GM04504 (cell line): ENCODE measurements at regions not wholly inside any gene's neighbourhood (a gene's known extent, or its start where the extent isn't known, plus 50 kb on each side); places are given as distances from the start of the nearest gene placed in this dataset.
"Not testable (repeated sequence)": the region's sequence is repeated elsewhere in the genome, so short reads cannot be mapped to it uniquely, and the experiment has no call there.

Source experiments
- DNase-seq: peaks from one replicate; pipeline ENCODE4 v3.0.0-alpha.2; 2012; ENCODE audit warnings: low read depth

DNA sequence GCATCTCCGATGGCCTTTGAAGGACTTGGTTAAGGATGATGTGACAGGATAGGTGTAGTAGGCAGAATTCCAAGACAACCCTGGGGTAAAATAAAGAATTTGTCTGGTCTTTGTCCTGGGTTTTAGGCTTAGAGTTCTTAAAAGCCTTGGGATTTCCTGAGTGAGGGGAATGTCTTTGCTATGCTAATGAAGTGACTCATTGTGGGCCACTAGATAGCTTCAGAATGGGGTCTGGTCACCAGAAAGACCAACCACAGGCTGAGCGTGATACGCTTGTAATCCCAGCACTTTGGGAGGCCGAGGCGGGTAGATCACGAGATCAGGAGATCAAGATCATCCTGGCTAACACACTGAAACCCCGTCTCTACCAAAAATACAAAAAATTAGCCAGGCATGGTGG, 182.8 kb upstream of the TOX3 start:
- no peak for DNase-seq

DNA sequence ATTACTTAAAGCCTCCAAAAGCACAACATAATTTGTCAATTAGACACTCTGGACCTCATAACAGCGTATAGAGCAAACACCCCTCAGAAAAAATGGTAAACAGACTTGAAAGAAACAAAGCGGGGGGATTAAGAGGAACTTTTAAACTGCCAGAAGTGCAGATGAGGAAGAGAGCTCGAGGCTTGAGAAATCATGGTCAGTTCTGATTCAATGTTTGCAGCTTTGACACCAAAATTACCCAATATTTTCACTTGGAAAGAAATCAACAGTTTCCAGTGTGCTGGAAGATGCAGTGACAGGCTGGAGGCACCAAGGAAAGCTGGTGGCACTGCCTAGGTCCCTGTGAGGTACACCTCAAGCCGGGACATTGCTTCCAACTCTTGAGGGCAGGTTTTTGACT, 180.9 kb upstream of the TOX3 start:
- DNase-seq = no peak

DNA sequence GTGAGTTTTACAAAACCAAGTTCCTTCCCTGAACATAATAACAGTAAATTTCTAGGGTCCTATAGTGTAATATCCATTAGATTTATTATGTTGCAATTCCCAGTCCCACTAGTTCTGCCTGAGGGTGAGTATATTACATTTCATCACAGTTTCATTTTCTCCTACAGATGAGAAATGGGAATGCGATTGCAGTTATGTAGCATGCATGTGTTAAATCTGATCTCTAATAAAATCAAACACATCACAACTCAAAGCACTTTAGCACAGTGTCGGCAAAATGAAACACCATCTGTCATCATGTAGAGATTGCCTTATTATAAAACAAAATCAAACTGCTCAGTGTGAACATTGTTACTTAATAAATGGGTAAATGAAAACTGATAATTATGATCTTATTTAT, 180.5 kb upstream of the TOX3 start:
- no peak for DNase-seq

DNA sequence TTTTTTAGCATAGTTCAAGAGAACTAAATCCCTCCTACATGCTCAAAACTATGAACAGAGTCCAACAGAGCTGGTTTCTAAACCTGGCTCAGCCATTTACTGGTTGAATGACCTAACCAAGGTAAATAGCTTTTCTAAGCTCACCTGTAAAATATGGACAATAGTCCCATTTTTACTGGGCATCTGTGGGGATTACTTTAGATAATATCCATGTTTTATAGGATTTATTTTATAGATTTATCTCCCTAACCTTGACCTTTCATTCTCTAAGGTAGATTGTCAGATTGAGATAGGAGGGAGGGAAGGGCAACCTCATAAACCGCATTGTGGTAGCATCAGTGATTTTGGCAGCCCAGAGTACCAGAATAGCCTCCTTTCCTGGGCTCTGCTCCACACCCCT, 178.5 kb upstream of the TOX3 start:
- DNase-seq = no peak

DNA sequence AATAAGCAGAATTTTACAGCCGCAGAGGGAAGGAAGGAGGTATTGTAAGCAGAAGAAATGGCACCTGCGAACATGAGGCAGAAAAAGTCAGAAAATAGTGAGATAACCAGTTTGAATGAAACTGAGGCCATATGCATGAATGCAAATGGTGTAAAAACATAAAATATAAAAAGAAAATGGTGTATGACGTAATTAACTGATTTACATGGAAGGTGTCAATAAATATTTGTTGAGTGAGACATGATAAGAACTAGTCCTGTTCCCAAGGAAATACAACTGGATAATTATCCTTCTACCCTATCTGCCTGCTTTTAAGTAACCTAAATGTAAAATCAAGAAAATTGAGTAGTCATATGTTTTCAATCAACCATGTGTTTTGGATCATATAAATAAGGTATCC, 178.1 kb upstream of the TOX3 start:
- DNase-seq = no peak

DNA sequence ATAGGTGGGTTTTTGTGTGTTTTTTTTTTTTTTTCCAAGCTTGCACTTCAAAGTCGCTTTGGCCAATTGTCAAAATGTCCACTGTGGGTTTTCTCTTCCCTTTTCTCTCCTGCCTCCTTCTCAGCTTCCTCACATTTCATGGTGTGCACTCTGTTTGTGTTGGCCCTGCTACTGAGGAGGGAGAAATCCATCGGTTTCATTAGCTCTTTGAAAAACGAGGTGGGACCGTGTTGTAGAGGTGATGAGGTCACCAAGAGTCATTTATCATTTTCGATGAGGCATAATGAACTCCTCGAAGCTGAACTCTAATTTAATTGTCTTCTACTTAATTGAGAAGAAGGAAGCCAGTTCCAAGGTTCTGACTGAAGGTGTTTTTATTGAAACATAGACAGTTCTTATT, 174.4 kb upstream of the TOX3 start:
- no peak for DNase-seq

DNA sequence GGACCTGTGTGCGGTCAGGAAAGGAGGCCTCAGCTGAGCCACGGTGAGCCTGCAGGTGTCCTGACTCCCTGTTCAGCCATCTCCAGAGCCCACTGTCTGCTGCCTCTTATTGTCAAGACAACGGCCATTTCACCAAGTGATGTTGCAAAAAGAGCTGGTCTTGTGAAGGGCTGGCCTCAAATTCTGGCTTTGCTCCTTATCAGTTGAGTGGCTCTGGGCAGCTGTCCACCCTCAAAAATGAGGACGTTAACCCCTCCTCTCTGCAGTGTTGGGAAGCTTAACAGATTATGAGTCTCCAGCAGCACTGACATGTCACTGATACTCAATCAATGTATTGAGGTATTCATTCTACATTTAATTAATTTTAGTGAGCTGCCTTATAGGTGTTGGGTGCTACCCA, 171.1 kb upstream of the TOX3 start:
- no peak for DNase-seq

DNA sequence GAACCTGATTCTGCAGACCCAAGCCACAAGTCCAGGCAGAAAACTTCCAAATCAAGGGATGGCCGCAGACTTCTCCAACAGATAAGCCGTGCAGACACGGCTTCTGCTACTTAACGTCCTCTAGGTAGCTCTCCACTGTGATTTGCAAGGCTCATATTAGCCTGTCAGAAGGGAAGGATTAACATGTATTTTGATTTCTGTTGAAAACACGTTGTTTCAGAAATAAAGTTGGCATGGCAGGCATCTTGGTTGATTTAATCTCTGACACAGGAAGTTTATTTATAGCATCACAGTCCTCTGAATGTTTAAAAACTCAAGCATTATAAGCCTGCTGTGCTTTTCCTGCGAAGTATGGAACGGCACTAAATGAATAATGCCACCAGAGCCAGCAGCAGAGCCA, 166.8 kb upstream of the TOX3 start:
- DNase-seq = no peak

DNA sequence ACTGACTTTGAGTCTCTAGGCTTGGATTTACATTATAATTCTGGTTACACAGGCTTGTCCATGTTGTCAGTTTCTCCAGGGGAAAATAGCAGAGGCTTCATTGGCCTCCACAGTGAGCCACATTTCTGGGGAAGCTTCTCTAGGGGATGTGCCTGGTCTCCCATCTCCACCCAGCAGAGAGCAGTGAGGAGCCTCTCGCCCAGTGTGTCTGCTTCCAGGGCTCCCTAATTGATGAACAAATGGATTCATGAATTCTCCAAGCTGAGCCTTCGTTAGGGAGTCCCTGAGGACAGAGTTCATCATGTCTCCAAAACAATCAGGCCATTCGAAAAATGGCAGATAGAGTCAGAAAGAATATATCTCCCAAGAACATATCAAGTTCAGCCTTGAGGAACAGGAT, 162.4 kb upstream of the TOX3 start:
- no peak for DNase-seq

DNA sequence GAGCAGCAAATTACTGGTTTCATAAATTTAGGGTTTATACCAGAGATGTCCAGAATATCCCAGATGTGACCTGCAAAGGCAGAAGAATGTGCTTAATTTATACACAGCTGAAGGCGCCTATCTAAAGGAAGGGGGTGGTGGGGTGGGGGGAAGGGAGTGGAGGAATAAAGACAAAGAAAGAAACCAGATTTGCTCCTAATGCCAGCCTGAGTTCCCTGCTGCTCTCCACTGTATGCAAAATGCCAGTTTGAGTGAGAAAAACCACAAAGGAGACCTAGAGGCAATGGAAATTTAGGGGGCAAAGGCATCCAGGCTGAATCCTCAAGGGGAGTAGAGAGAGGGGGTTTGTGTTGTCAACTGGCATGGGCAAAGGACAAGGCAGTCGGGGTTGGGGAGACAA, 161.5 kb upstream of the TOX3 start:
- no peak for DNase-seq

DNA sequence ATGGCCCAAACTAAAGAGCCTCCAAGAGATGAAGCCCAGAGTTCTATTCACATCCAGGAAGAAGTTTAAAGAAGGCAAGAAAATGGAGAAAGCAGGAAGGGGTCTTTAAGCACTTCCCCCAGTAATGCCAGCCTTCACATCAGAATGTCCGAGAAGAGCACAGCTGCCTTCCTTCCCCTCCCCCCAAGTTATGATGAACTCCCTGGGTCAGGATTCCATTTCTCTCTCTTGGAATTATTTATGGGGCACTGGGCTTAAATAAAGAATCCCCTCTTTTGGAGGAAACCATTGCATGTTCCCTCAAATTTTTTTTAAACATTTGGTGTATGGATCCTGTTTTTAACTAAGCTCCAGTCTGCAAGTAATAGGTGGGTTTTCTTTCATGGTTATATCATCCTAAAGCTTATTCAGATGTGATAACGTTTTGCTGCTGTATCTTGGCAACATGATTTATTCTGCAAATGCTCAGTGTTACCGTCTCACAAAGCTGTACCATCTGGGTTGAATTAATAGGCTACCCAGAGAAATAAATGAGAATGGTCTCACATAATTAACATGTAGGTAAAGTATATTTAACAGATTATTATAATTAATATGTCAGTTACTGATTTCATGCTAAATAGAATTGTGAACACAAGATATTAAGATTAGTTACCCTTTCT, 160.9 kb upstream of the TOX3 start:
- DNase-seq = no peak

DNA sequence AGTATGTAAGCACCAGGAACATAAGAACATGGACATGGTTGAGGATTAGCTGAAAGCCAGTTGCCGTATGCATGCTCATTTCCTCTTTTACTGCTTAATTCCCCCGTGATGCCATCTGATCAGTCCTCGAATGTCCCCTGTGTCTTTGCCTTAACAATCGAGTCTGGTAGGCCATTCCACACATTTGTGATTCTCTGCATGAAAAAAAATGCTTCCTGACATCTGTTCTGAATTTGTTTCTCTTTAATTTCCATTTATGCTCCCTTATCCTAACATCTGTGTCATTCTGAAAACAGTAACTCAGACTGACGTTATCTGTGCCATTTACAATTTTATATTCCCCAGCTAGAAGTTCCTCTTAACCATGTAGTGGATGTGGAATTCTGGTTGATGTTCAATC, 158.2 kb upstream of the TOX3 start:
- no peak for DNase-seq

DNA sequence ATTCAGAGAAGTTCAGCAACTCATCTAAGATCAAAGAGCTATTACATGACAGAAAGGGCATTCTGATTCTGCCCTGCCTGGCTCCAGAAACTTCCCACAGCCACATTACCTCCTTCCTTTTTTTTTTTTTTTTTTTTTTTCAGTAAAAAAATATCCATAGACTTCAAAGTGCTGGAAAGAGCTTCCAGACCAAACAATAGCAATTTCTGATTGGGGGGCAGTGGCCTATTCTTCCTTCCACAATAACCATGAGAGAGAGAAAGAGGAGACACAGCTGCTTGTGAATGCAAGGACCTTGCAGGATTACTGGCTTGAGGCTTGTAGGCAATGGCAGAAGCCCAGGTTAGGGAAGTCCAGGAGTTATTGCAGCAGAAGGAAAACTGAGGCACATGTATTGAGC, 151.0 kb upstream of the TOX3 start:
- no peak for DNase-seq

DNA sequence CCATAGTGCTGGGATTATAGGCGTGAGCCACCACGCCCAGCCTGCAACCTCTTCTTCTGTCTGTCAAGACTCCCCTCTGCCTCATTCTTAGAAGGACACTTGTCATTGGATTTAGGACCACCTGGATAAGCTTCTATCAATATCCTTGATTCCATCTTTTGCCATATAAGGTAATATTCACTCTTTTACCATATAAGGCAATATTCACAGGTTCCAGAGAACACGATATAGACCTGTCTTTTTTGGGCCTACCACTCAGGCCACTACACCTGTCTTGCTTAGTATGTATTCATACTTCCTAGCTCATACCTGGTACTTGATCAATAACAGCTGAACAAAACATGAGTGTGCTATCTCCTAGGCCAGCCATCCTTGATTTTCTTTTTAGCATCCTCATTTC, 149.2 kb upstream of the TOX3 start:
- DNase-seq = no peak

DNA sequence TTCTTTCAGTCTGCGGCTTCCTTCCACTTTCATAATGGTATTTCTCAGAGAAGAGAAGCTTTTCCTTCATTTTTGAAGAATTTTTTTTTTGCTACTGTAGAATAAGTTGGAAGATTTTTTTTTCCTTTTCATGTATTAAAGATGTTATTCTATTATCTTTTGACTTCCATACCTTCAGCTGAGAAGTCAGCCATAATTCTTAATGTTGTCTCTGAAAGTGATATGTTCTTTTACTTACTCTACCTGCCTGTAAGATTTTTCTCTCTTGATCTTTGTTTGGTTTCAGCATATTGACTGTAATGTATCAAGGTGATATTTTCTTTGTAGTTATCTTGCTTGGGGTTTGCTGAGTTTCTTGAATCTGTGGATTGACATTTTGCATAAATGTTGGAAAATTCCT, 143.5 kb upstream of the TOX3 start:
- DNase-seq = no peak

DNA sequence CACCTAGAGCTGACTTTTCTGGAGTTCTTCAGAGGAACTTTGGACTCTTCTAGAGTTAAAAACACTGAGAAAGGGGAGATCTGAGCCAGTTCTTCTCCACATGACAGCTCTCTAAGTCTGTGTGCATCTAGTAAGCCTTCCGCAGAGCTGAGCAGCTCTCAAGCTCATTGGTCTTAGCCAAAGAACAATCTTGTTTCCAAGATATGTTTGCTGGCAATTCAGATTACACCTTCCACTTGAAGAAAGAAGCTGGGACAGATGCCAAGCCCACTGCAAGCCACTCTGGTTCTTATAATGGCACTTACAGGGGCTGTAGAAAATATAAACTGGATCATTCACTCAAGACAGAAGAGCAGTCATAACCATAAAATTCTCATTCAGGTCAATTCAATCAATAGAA, 134.1 kb upstream of the TOX3 start:
- no peak for DNase-seq

DNA sequence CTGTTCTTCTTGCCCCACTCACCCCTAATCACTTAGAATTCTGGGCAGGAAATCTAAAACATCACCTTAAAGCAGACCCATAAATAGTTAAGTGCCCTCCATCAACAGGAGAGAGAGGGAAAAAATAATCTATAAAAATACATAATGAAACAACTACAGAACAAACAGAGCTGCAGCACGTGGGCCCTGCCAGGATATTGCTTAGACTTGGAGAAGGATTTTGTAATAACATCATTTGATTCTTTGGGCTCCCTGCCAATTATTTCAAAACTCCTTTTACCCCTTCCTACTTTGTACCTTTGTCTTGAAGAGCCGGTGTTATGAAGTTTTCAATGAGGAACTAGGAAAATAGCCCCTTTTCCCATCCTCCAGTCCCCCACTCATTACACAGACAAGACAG, 130.6 kb upstream of the TOX3 start:
- DNase-seq = no peak

DNA sequence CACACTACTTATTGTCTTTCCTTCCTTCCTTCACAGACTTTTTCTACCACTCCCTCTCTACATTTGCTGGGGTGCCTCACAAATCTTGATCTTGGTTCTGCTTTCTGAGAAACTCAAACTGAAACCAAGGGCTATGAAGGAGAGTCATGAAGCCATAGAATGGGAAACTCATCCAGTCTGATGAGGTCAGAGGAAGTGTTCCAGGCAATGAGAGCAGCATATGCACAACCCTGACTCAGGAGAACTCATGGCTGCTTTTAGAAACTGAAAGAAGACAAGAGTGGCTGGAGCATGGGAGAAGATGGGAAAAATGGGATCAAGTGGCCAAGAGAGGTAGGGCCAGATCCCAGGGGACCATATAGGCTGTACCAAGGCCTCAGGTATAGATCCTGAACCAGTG, 130.0 kb upstream of the TOX3 start:
- no peak for DNase-seq

DNA sequence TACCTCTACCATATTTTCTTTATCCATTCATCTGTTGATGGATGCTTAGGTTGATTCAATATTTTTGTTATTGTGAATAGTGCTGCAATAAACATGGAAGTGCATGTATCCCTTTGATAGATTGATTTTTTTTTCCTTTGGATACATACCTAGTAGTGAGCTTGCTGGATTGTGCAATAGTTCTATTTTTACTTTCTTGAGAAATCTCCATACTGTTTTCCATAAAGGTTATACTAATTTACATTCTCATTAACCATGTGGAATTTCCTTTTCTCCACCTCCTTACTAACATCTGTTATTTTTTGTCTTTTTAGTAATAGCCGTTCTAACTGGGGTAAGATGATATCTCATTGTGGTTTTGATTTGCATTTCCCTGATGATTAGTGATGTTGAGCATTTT, 124.6 kb upstream of the TOX3 start:
- no peak for DNase-seq

DNA sequence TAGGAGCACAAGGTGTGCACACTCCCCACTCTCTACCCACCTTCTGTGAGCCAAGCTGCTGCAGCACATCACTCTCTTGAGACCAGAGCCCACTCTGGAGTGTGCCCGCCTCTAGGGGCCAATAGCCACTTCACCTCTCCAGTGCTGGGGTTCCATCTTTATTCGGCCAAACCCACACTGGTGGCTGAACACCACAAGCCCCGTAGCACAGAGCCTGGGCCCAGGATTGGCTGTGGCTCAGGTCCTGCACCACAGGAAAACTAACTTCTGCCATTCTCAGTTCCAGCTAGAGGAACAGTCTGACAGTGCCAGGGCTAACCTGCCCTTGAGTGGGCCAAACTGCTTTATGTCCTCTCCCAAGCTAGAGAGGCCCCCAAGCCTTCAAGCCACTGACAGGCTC, 111.0 kb upstream of the TOX3 start:
- DNase-seq = no peak

DNA sequence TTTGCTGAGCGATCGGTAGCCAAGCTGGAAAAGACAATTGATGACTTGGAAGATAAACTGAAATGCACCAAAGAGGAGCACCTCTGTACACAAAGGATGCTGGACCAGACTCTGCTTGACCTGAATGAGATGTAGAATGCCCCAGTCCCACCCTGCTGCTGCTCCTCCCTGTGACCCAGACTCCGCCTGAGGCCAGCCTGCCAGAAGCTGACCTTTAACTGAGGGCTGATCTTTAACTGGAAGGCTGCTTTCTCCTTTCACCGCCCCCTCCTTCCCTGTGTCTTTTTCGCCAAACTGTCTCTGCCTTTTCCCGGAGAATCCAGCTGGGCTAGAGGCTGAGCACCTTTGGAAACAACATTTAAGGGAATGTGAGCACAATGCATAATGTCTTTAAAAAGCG, 109.0 kb upstream of the TOX3 start:
- not testable (repeated sequence) for DNase-seq

DNA sequence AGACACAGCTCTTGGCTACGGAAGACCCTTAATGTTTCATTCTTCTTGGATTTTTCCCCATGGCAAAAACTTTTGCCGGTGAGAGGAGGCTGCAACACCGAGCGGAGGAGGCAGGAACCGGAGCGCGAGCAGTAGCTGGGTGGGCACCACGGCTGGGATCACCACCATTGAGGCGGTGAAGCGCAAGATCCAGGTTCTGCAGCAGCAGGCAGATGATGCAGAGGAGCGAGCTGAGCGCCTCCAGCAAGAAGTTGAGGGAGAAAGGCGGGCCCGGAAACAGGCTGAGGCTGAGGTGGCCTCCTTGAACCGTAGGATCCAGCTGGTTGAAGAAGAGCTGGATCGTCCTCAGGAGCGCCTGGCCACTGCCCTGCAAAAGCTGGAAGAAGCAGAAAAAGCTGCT, 108.2 kb upstream of the TOX3 start:
- not testable (repeated sequence) for DNase-seq

DNA sequence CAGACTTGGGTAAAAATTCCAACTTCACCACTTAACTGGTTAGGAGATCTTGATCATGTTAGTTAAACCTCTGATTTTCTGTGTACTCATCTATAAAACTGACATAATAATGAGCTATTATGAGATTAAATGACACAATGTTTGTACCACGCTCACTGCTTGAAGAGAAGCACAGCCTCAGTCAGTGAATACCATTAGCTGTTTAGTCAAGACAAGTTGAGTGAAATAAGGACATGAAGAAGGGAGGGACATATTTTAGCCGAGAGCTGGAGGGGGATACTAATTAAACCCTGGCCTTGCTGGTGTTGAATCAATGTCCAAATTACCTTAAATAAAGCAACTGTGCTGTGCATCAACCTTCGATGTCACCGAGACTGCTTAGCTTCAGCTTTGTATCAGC, 105.1 kb upstream of the TOX3 start:
- DNase-seq = no peak

DNA sequence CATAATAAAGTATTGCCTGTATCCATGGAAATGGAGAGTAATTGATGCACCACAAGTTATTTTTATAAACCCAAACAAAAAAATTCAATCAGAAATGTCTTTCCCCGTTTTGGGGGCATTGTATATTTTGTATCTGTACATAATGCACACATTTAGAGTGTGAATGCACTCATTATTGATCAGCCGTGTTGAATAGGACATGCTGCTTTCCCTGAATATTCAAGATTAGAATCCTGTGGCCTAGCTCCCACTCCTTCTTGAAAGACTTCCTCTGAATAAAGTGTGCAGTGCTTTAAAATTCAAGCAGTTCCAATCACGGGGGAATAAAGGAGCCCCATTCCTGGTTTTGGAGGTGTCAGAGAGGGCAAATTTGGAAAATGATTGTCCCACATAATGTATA, 103.8 kb upstream of the TOX3 start:
- no peak for DNase-seq

DNA sequence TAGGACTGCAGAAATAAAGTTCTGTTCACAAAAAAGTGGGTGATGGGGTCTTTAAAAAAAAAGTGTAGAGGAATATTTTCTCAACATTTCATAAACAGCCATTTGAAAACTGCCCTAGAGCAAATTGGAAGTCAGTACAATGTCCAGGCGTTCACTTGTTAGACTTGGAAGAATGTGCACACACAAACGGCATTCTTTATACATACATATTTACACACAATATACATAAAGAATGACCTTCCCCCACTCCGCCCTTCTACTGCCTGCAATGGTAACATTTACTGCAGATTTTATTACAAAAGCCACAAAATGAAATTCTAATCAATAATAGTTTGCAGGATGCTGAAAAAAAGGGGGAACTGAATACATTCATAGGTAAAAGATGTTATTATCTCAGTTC, 103.4 kb upstream of the TOX3 start:
- DNase-seq = no peak
